ENCODE measurements at regions not wholly inside any gene's neighbourhood (a gene's known extent, or its start where the extent isn't known, plus 50 kb on each side); places are given as distances from the start of the nearest gene placed in this dataset.

DNA sequence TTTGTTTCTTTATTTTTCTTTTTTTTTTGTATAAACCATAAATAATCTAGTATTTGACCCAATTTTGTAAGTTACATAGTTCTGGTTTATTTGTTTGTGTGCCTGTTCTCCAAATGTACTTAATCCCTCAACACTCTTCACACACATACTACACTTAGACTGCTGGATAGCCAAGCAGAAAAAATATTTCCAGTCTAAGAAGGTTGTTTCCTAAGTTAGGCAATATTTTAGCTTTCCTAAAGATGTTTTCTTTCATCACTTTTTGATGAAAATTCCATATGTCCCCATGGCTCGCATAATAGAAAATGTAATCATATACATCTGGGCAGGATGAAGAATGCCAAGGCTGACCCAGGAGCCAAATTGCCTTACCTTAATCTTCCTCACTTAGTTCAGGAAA, 105.3 kb downstream of the PPP1R3A start:
- Histone ChIP-seq H4K91ac (ENCODE audit: low read depth, low read length, poor library complexity) (no peak overlapping the region), H3K36me3 (replicated peaks in 1 of 2; ENCODE audit: control insufficient read depth in 2 of 2, insufficient read depth in 2 of 2, low read length in 2 of 2) (no peaks in the 10 kb centered on the region), H3K4ac (ENCODE audit: low read length) (no peak overlapping the region), H2AFZ (ENCODE audit: low read length) (no peak overlapping the region), H3K4me1 (ENCODE audit: control insufficient read depth in 2 of 2, insufficient read depth in 1 of 2, low read depth in 1 of 2, low read length in 2 of 2) (peaks cover 0 to 1% of the 10 kb centered on the region in 2 donors), H2BK120ac (ENCODE audit: low read depth, low read length) (no peak overlapping the region), H2BK15ac (ENCODE audit: low read length) (no peak overlapping the region), H3K23ac (ENCODE audit: low read depth, low read length, poor library complexity) (no peak overlapping the region), H3K4me3 (ENCODE audit: low read length in 2 of 2) (no peak overlapping the region), H3K79me1 (ENCODE audit: low read depth, low read length) (no peaks in the 10 kb centered on the region), H3K14ac (ENCODE audit: low read length) (no peak overlapping the region), H3K9me3 (replicated peaks in 1 of 2; ENCODE audit: control insufficient read depth in 2 of 2, insufficient read depth in 1 of 2, low read depth in 1 of 2, low read length in 2 of 2) (no peaks in the 10 kb centered on the region), H2BK12ac (ENCODE audit: low read length) (no peak overlapping the region), H3K27me3 (ENCODE audit: control insufficient read depth in 3 of 3, insufficient read depth in 3 of 3, low read depth in 1 of 3, low read length in 3 of 3) (no peaks in the 10 kb centered on the region), H3K27ac (replicated peaks; ENCODE audit: low read length) (no peak overlapping the region), H3K9ac (ENCODE audit: low read depth, low read length, poor library complexity) (no peak overlapping the region), H2BK5ac (ENCODE audit: low read length) (no peak overlapping the region), H4K8ac (ENCODE audit: low read depth, low read length) (no peak overlapping the region), H3K4me2 (ENCODE audit: insufficient read depth, low read length, poor library complexity, severe bottlenecking) (no peak overlapping the region), H3K18ac (ENCODE audit: low read length) (no peak overlapping the region), H2AK5ac (ENCODE audit: low read depth, low read length) (no peak overlapping the region)
- no peak for DNase-seq (ENCODE audit: low spot score)
- WGBS, 2 donors (ENCODE audit: extremely low coverage in 2 of 2, insufficient read length in 2 of 2, insufficient replicate concordance in 1 of 2), result no CpG with 5 or more reads among the region's 1 CpG

DNA sequence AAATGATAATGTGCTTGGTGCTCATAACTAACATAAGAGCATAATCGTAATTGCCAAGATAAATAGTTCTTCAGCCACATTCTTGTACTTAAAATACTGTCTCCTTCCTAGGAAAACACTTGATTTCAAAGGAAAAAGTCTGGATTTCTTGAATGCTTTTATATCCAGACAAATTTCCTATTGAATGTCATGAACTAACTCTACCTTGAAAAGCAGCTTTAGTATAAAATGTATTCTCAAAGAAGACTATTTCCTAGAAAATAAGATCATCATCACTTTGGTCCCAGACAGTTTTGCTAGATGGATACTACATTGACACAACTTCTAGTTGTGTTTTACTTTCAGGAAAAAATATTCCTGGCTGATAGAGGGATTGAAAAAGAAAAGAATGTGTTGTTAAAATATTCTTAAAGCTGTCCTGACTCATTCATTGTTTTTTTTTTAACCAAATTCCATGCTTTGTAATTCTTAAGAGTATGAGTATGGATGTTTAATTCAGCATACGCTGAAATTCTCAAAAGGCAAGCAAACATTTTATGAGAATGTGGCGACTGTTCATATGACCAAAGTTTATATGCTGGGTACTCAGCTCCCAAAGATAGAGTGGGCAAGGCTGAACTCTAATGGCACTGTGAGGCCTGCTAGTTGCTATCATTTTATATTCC, 106.1 kb downstream of the PPP1R3A start:
- Histone ChIP-seq H3K36me3 (replicated peaks in 1 of 2; ENCODE audit: control insufficient read depth in 2 of 2, insufficient read depth in 2 of 2, low read length in 2 of 2) (no peaks in the 10 kb centered on the region), H3K79me1 (ENCODE audit: low read depth, low read length) (no peaks in the 10 kb centered on the region), H2BK12ac (ENCODE audit: low read length) (no peak overlapping the region), H2AFZ (ENCODE audit: low read length) (no peak overlapping the region), H3K23ac (ENCODE audit: low read depth, low read length, poor library complexity) (no peak overlapping the region), H2BK15ac (ENCODE audit: low read length) (no peak overlapping the region), H3K4me3 (ENCODE audit: low read length in 2 of 2) (no peak overlapping the region), H3K27me3 (ENCODE audit: control insufficient read depth in 3 of 3, insufficient read depth in 3 of 3, low read depth in 1 of 3, low read length in 3 of 3) (no peaks in the 10 kb centered on the region), H2AK5ac (ENCODE audit: low read depth, low read length) (no peak overlapping the region), H3K4me2 (ENCODE audit: insufficient read depth, low read length, poor library complexity, severe bottlenecking) (no peak overlapping the region), H3K27ac (replicated peaks; ENCODE audit: low read length) (no peak overlapping the region), H4K91ac (ENCODE audit: low read depth, low read length, poor library complexity) (no peak overlapping the region), H3K9ac (ENCODE audit: low read depth, low read length, poor library complexity) (no peak overlapping the region), H3K9me3 (replicated peaks in 1 of 2; ENCODE audit: control insufficient read depth in 2 of 2, insufficient read depth in 1 of 2, low read depth in 1 of 2, low read length in 2 of 2) (no peaks in the 10 kb centered on the region), H2BK5ac (ENCODE audit: low read length) (no peak overlapping the region), H3K4me1 (ENCODE audit: control insufficient read depth in 2 of 2, insufficient read depth in 1 of 2, low read depth in 1 of 2, low read length in 2 of 2) (peaks cover 0 to 1% of the 10 kb centered on the region in 2 donors), H4K8ac (ENCODE audit: low read depth, low read length) (no peak overlapping the region), H3K4ac (ENCODE audit: low read length) (no peak overlapping the region), H3K14ac (ENCODE audit: low read length) (no peak overlapping the region), H2BK120ac (ENCODE audit: low read depth, low read length) (no peak overlapping the region), H3K18ac (ENCODE audit: low read length) (no peak overlapping the region)
- no peak for DNase-seq (ENCODE audit: low spot score)
- no CpG with 5 or more reads among the region's 3 CpGs for WGBS, 2 donors (ENCODE audit: extremely low coverage in 2 of 2, insufficient read length in 2 of 2, insufficient replicate concordance in 1 of 2)

DNA sequence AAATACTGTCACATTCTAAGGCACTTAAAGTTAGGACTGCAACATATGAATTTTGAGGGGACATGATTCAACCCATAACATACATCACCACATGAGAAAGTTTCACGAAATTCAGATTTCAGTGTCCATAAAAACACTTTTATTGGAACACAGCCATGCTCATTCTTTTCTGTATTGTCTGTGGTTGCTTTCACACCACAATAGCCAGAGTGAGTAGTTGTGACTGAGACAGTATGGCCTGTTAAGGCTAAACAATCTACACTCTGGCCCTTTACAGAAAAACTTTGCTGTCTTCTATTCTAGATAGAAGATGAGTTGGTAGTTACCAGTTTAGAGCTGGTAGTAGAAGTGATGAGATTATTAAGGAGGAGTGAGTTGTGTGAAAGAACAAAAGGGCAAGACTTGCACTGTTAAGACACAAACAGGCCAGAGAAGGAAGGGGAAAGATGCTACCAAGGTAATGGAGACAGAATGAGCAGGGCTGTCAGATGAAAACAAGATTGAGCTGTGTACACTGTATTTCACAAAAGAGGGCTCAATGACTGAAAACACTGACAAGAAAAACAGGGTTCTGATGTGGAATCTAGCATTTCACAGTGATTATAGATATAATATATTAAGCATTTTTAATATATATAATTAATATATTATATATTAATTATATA, 108.6 kb downstream of the PPP1R3A start:
- no CpG with 5 or more reads among the region's 1 CpG for WGBS, 2 donors (ENCODE audit: extremely low coverage in 2 of 2, insufficient read length in 2 of 2, insufficient replicate concordance in 1 of 2)
- no peak overlapping the region for H3K4ac ChIP-seq (ENCODE audit: low read length)
- no peak overlapping the region for H2BK15ac ChIP-seq (ENCODE audit: low read length)
- H3K36me3 ChIP-seq (replicated peaks in 1 of 2; ENCODE audit: control insufficient read depth in 2 of 2, insufficient read depth in 2 of 2, low read length in 2 of 2), result no peaks in the 10 kb centered on the region
- H2BK120ac ChIP-seq (ENCODE audit: low read depth, low read length), result no peak overlapping the region
- no peak overlapping the region for H2AK5ac ChIP-seq (ENCODE audit: low read depth, low read length)
- no peak overlapping the region for H3K14ac ChIP-seq (ENCODE audit: low read length)
- H3K27ac ChIP-seq (replicated peaks; ENCODE audit: low read length), result no peak overlapping the region
- H3K4me2 ChIP-seq (ENCODE audit: insufficient read depth, low read length, poor library complexity, severe bottlenecking), result no peak overlapping the region
- H3K9me3 ChIP-seq (replicated peaks in 1 of 2; ENCODE audit: control insufficient read depth in 2 of 2, insufficient read depth in 1 of 2, low read depth in 1 of 2, low read length in 2 of 2), result no peaks in the 10 kb centered on the region
- no peak overlapping the region for H2BK5ac ChIP-seq (ENCODE audit: low read length)
- no peak overlapping the region for H2AFZ ChIP-seq (ENCODE audit: low read length)
- no peak for DNase-seq (ENCODE audit: low spot score)
- H3K79me1 ChIP-seq (ENCODE audit: low read depth, low read length), result no peaks in the 10 kb centered on the region
- H4K8ac ChIP-seq (ENCODE audit: low read depth, low read length), result no peak overlapping the region
- H3K4me3 ChIP-seq (ENCODE audit: low read length in 2 of 2), result no peak overlapping the region
- no peak overlapping the region for H3K23ac ChIP-seq (ENCODE audit: low read depth, low read length, poor library complexity)
- H2BK12ac ChIP-seq (ENCODE audit: low read length), result no peak overlapping the region
- H3K4me1 ChIP-seq (ENCODE audit: control insufficient read depth in 2 of 2, insufficient read depth in 1 of 2, low read depth in 1 of 2, low read length in 2 of 2), result peaks cover 0 to 4% of the 10 kb centered on the region in 2 donors
- H4K91ac ChIP-seq (ENCODE audit: low read depth, low read length, poor library complexity), result no peak overlapping the region
- H3K9ac ChIP-seq (ENCODE audit: low read depth, low read length, poor library complexity), result no peak overlapping the region
- no peaks in the 10 kb centered on the region for H3K27me3 ChIP-seq (ENCODE audit: control insufficient read depth in 3 of 3, insufficient read depth in 3 of 3, low read depth in 1 of 3, low read length in 3 of 3)
- no peak overlapping the region for H3K18ac ChIP-seq (ENCODE audit: low read length)

DNA sequence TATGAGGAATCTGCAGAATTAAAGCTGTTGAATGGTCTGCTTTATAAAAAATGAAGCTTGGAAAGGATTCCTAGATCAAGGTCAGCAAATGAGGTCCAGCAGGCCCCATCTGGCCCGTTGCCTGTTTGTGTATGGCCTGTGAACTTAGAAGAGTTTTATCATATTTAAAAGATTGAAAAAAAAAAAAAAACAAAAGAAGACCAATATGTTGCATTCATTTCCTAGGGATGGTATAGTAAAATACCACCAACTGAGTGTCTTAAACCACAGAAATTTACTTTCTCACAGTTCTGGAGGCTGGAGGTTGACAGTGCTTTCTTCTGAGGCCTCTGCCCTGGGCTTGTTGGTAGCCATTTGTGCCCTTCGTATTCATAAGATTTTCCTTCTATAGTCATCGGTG, 109.2 kb downstream of the PPP1R3A start:
- no CpG with 5 or more reads among the region's 3 CpGs for WGBS, 2 donors (ENCODE audit: extremely low coverage in 2 of 2, insufficient read length in 2 of 2, insufficient replicate concordance in 1 of 2)
- Histone ChIP-seq H2BK15ac (ENCODE audit: low read length) (no peak overlapping the region), H3K4ac (ENCODE audit: low read length) (no peak overlapping the region), H3K9me3 (replicated peaks in 1 of 2; ENCODE audit: control insufficient read depth in 2 of 2, insufficient read depth in 1 of 2, low read depth in 1 of 2, low read length in 2 of 2) (no peaks in the 10 kb centered on the region), H3K27me3 (ENCODE audit: control insufficient read depth in 3 of 3, insufficient read depth in 3 of 3, low read depth in 1 of 3, low read length in 3 of 3) (no peaks in the 10 kb centered on the region), H3K14ac (ENCODE audit: low read length) (no peak overlapping the region), H2BK12ac (ENCODE audit: low read length) (no peak overlapping the region), H2BK120ac (ENCODE audit: low read depth, low read length) (no peak overlapping the region), H2BK5ac (ENCODE audit: low read length) (no peak overlapping the region), H3K4me3 (ENCODE audit: low read length in 2 of 2) (no peak overlapping the region), H2AFZ (ENCODE audit: low read length) (no peak overlapping the region), H3K23ac (ENCODE audit: low read depth, low read length, poor library complexity) (no peak overlapping the region), H4K8ac (ENCODE audit: low read depth, low read length) (no peak overlapping the region), H2AK5ac (ENCODE audit: low read depth, low read length) (no peak overlapping the region), H3K9ac (ENCODE audit: low read depth, low read length, poor library complexity) (no peak overlapping the region), H3K27ac (replicated peaks; ENCODE audit: low read length) (no peak overlapping the region), H4K91ac (ENCODE audit: low read depth, low read length, poor library complexity) (no peak overlapping the region), H3K18ac (ENCODE audit: low read length) (no peak overlapping the region), H3K79me1 (ENCODE audit: low read depth, low read length) (no peaks in the 10 kb centered on the region), H3K36me3 (replicated peaks in 1 of 2; ENCODE audit: control insufficient read depth in 2 of 2, insufficient read depth in 2 of 2, low read length in 2 of 2) (no peaks in the 10 kb centered on the region), H3K4me1 (ENCODE audit: control insufficient read depth in 2 of 2, insufficient read depth in 1 of 2, low read depth in 1 of 2, low read length in 2 of 2) (peaks cover 0 to 4% of the 10 kb centered on the region in 2 donors), H3K4me2 (ENCODE audit: insufficient read depth, low read length, poor library complexity, severe bottlenecking) (no peak overlapping the region)
- DNase-seq (ENCODE audit: low spot score), result no peak
